UCSD-AML1 (cell line): ENCODE measurements at regions not wholly inside any gene's neighbourhood (a gene's known extent, or its start where the extent isn't known, plus 50 kb on each side); places are given as distances from the start of the nearest gene placed in this dataset.

Experiments used
- DNase-seq: peaks from one replicate; lab custom pipeline; 2025; ENCODE audit not compliant: unreplicated experiment; lab: John Stamatoyannopoulos, UW

GRCh38 chr11:16440136-16440535 lies 83.8 kb upstream of the SOX6 start:
- no peak for DNase-seq

- DNase-seq, result no peak
Observed at GRCh38 chr11:16434036-16434435, 77.7 kb upstream of the SOX6 start.

GRCh38 chr11:16430674-16431073 lies 74.3 kb upstream of the SOX6 start:
- DNase-seq, result no peak

- DNase-seq, result no peak
Observed at GRCh38 chr11:16421826-16422225, 65.5 kb upstream of the SOX6 start.

- DNase-seq, result no peak
Observed at GRCh38 chr11:16418428-16419097, 62.2 kb upstream of the SOX6 start.

- DNase-seq, result no peak
Observed at GRCh38 chr11:16412525-16413172, 56.3 kb upstream of the SOX6 start.

- no peak for DNase-seq
Observed at GRCh38 chr11:16410479-16410878, 54.1 kb upstream of the SOX6 start.

GRCh38 chr11:16408619-16409018 lies 52.3 kb upstream of the SOX6 start:
- DNase-seq, result no peak

- no peak for DNase-seq
Observed at GRCh38 chr11:16406226-16406625, 49.9 kb upstream of the SOX6 start.
